ENCODE measurements at regions not wholly inside any gene's neighbourhood (a gene's known extent, or its start where the extent isn't known, plus 50 kb on each side); places are given as distances from the start of the nearest gene placed in this dataset.

- TF ChIP-seq, protein P1, sequence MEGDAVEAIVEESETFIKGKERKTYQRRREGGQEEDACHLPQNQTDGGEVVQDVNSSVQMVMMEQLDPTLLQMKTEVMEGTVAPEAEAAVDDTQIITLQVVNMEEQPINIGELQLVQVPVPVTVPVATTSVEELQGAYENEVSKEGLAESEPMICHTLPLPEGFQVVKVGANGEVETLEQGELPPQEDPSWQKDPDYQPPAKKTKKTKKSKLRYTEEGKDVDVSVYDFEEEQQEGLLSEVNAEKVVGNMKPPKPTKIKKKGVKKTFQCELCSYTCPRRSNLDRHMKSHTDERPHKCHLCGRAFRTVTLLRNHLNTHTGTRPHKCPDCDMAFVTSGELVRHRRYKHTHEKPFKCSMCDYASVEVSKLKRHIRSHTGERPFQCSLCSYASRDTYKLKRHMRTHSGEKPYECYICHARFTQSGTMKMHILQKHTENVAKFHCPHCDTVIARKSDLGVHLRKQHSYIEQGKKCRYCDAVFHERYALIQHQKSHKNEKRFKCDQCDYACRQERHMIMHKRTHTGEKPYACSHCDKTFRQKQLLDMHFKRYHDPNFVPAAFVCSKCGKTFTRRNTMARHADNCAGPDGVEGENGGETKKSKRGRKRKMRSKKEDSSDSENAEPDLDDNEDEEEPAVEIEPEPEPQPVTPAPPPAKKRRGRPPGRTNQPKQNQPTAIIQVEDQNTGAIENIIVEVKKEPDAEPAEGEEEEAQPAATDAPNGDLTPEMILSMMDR (conservative IDR thresholded peaks at IDR 0.05; ENCODE audit: low read length): peak; percentile 89
- no peak for TF ChIP-seq EZH2phosphoT487 (IDR thresholded peaks at IDR 0.05; ENCODE audit: borderline replicate concordance)
Observed at GRCh38 chr13:23960566-23961156, 63.4 kb upstream of the C1QTNF9B start.

All from Loucy (cell line).